AG09309 (cell line): ENCODE measurements at regions not wholly inside any gene's neighbourhood (a gene's known extent, or its start where the extent isn't known, plus 50 kb on each side); places are given as distances from the start of the nearest gene placed in this dataset.

ENCODE experiments used
- DNase-seq: peaks from one replicate; pipeline ENCODE4 v3.0.0-alpha.2; 2010; ENCODE audit warnings: low read depth
- H3K4me3 ChIP-seq: 2 replicates; pipeline ENCODE4 v1.5.1; 2011; ENCODE audit warnings: mild to moderate bottlenecking, low read depth, low read length, moderate library complexity; ENCODE audit not compliant: control insufficient read depth
- CTCF ChIP-seq: IDR thresholded peaks from 2 replicates; pipeline ENCODE4 v1.5.1; 2011; ENCODE audit warnings: mild to moderate bottlenecking, low read depth, low read length, inconsistent platforms; ENCODE audit not compliant: insufficient read depth, control insufficient read depth; ENCODE audit errors: missing control alignments

- peak; percentile 31 for DNase-seq
- H3K4me3 ChIP-seq, result no peak overlapping the region
- TF ChIP-seq CTCF, result no peak
These were observed 104.0 kb downstream of the ABHD5 start for GRCh38 chr3:43794776-43795175.

GRCh38 chr3:43795491-43795890, 104.8 kb downstream of the ABHD5 start:
- DNase-seq, result no peak
- no peak overlapping the region for H3K4me3 ChIP-seq
- TF ChIP-seq CTCF, result no peak

- no peak for TF ChIP-seq CTCF
- H3K4me3 ChIP-seq, result no peak overlapping the region
- DNase-seq, result no peak
These were observed 105.4 kb downstream of the ABHD5 start for GRCh38 chr3:43796041-43796596.

GRCh38 chr3:43797794-43798193, 107.1 kb downstream of the ABHD5 start:
- no peak overlapping the region for H3K4me3 ChIP-seq
- TF ChIP-seq CTCF, result no peak
- no peak for DNase-seq

- no peak overlapping the region for H3K4me3 ChIP-seq
- TF ChIP-seq CTCF, result no peak
- DNase-seq, result no peak
These were observed 120.1 kb downstream of the ABHD5 start for GRCh38 chr3:43810797-43811196.

GRCh38 chr3:43814461-43814860, 123.7 kb downstream of the ABHD5 start:
- H3K4me3 ChIP-seq, result no peak overlapping the region
- DNase-seq, result no peak
- no peak for TF ChIP-seq CTCF

- no peak overlapping the region for H3K4me3 ChIP-seq
- TF ChIP-seq CTCF, result no peak
- no peak for DNase-seq
These were observed 125.6 kb downstream of the ABHD5 start for GRCh38 chr3:43816372-43816771.
